Osteoblast (primary cell): ENCODE measurements at regions not wholly inside any gene's neighbourhood (a gene's known extent, or its start where the extent isn't known, plus 50 kb on each side); places are given as distances from the start of the nearest gene placed in this dataset.

Experiments used
- DNase-seq: peaks from one replicate; pipeline ENCODE4 v3.0.0; 2011; ENCODE audit warnings: low spot score, mixed read lengths; ENCODE audit not compliant: insufficient read length; ENCODE audit errors: missing footprints
- H2AFZ ChIP-seq: 2 replicates; pipeline ENCODE4 v1.6.0; 2011; ENCODE audit warnings: mild to moderate bottlenecking, low read length
- H3K27ac ChIP-seq: 2 replicates; pipeline ENCODE4 v1.5.1; 2011; ENCODE audit warnings: mild to moderate bottlenecking, low read depth, low read length, moderate library complexity
- H3K27me3 ChIP-seq: 2 replicates; pipeline ENCODE4 v1.6.0; 2012; ENCODE audit warnings: mild to moderate bottlenecking, control low read depth, inconsistent platforms, low read length, moderate library complexity; ENCODE audit not compliant: insufficient read depth
- H3K36me3 ChIP-seq: 2 replicates; pipeline ENCODE4 v1.5.1; 2011; ENCODE audit warnings: mild to moderate bottlenecking, low read length, control low read depth, moderate library complexity; ENCODE audit not compliant: insufficient read depth
- H3K4me1 ChIP-seq: 2 replicates; pipeline ENCODE4 v1.5.1; 2011; ENCODE audit warnings: mild to moderate bottlenecking, low read length, control low read depth, moderate library complexity; ENCODE audit not compliant: insufficient read depth
- H3K4me2 ChIP-seq: 2 replicates; pipeline ENCODE4 v1.6.0; 2011; ENCODE audit warnings: mild to moderate bottlenecking, low read length; ENCODE audit not compliant: insufficient read depth
- H3K4me3 ChIP-seq: fragments of 200-600 bp; sonication (generic); 3 replicates; pipeline ENCODE4 v1.5.1; 2012; ENCODE audit warnings: mild to moderate bottlenecking, low read length, inconsistent platforms; ENCODE audit not compliant: insufficient read depth
- H3K79me2 ChIP-seq: 2 replicates; pipeline ENCODE4 v1.6.0; 2012; ENCODE audit warnings: mild to moderate bottlenecking, low read length, control low read depth, inconsistent platforms; ENCODE audit not compliant: insufficient read depth
- H3K9me3 ChIP-seq: 2 replicates; pipeline ENCODE4 v1.5.1; 2011; ENCODE audit warnings: low read depth, low read length, control low read depth
- H4K20me1 ChIP-seq: 2 replicates; pipeline ENCODE4 v1.6.0; 2012; ENCODE audit warnings: mild to moderate bottlenecking, low read length, control low read depth; ENCODE audit not compliant: insufficient read depth
- CTCF ChIP-seq: IDR thresholded peaks from 2 replicates; pipeline ENCODE4 v1.5.1; 2011; ENCODE audit warnings: mild to moderate bottlenecking, low read depth, low read length, moderate library complexity; ENCODE audit errors: extremely low read depth

- H3K36me3 ChIP-seq, result no peaks in the 10 kb centered on the region
- H2AFZ ChIP-seq, result no peak overlapping the region
- peaks cover 10% of the 10 kb centered on the region for H3K27me3 ChIP-seq
- H3K4me2 ChIP-seq, result no peak overlapping the region
- H3K79me2 ChIP-seq, result no peaks in the 10 kb centered on the region
- no peaks in the 10 kb centered on the region for H3K4me1 ChIP-seq
- H3K4me3 ChIP-seq, result no peak overlapping the region
- TF ChIP-seq CTCF, result no peak
- DNase-seq, result no peak
- no peaks in the 10 kb centered on the region for H4K20me1 ChIP-seq
- no peak overlapping the region for H3K27ac ChIP-seq
- no peaks in the 10 kb centered on the region for H3K9me3 ChIP-seq
Observed at GRCh38 chrX:38987198-38987651, 186.0 kb downstream of the MID1IP1 start.

GRCh38 chrX:38988301-38988700 is 187.0 kb downstream of the MID1IP1 start:
- DNase-seq, result no peak
- Histone ChIP-seq H3K4me3 (no peak overlapping the region), H3K4me2 (no peak overlapping the region), H3K27me3 (peaks cover 10% of the 10 kb centered on the region), H2AFZ (no peak overlapping the region), H3K79me2 (no peaks in the 10 kb centered on the region), H3K27ac (no peak overlapping the region), H3K9me3 (no peaks in the 10 kb centered on the region), H3K36me3 (no peaks in the 10 kb centered on the region), H3K4me1 (no peaks in the 10 kb centered on the region), H4K20me1 (no peaks in the 10 kb centered on the region)
- no peak for TF ChIP-seq CTCF

GRCh38 chrX:38989076-38989475 is 187.8 kb downstream of the MID1IP1 start:
- DNase-seq, result no peak
- H3K4me2 ChIP-seq, result no peak overlapping the region
- H3K27me3 ChIP-seq, result peaks cover 10% of the 10 kb centered on the region
- no peak overlapping the region for H3K4me3 ChIP-seq
- TF ChIP-seq CTCF, result no peak
- no peaks in the 10 kb centered on the region for H3K4me1 ChIP-seq
- H3K79me2 ChIP-seq, result no peaks in the 10 kb centered on the region
- H3K27ac ChIP-seq, result no peak overlapping the region
- no peaks in the 10 kb centered on the region for H3K9me3 ChIP-seq
- no peaks in the 10 kb centered on the region for H4K20me1 ChIP-seq
- H3K36me3 ChIP-seq, result no peaks in the 10 kb centered on the region
- no peak overlapping the region for H2AFZ ChIP-seq

- no peak for TF ChIP-seq CTCF
- Histone ChIP-seq H3K4me3 (no peak overlapping the region), H3K27me3 (peaks cover 4% of the 10 kb centered on the region), H3K36me3 (no peaks in the 10 kb centered on the region), H3K4me1 (no peaks in the 10 kb centered on the region), H3K9me3 (no peaks in the 10 kb centered on the region), H3K27ac (no peak overlapping the region), H4K20me1 (no peaks in the 10 kb centered on the region), H2AFZ (no peak overlapping the region), H3K79me2 (no peaks in the 10 kb centered on the region), H3K4me2 (no peak overlapping the region)
- no peak for DNase-seq
Observed at GRCh38 chrX:38991656-38992440, 190.6 kb downstream of the MID1IP1 start.
